K562 (cell line): ENCODE measurements at regions not wholly inside any gene's neighbourhood (a gene's known extent, or its start where the extent isn't known, plus 50 kb on each side); places are given as distances from the start of the nearest gene placed in this dataset.

ENCODE experiments used
- ATAC-seq: fragments of 200-7000 bp; cut with Tn5 transposase; 3 replicates; pipeline ENCODE4 v1.9.1; 2020; ENCODE audit warnings: moderate library complexity
- BruUV-seq: library from RNA; stranded (reverse); fragments of 400-500 nt; replicated peaks from 2 replicates; lab custom pipeline; 2021; lab: Mats Ljungman, UMichigan
- CTCF ChIA-PET: fragments of 300-600 bp; formaldehyde crosslinking; extraction: SDS; loops from one replicate; lab custom pipeline; 2021; ENCODE audit warnings: low intra/inter-chr PET ratio; lab: Yijun Ruan, JAX
- POLR2A ChIA-PET: fragments of 300-600, 350-650 bp; sonication (Branson Sonifier 250); formaldehyde crosslinking; extraction: SDS; loops from one replicate; lab custom pipeline; 2021; ENCODE audit warnings: antibody characterized with exemption, inconsistent platforms; lab: Yijun Ruan, JAX
- DNase-seq, 4 experiments: peaks; one replicate each; pipeline versions ENCODE4 v3.0.0 to v3.0.0-alpha.2; 2011 to 2018; ENCODE audit warnings: low spot score in 3 of 4, mixed read lengths in 3 of 4; ENCODE audit errors: extremely low read depth in 1 of 4
- FAIRE-seq: peaks from 2 replicates; lab custom pipeline; 2011; peaks lifted over from hg19 to GRCh38; lab: Jason Lieb, UNC
- H2AFZ ChIP-seq: 2 replicates; pipeline ENCODE4 v1.6.0; 2011; ENCODE audit warnings: low read depth, low read length, control low read depth, inconsistent platforms
- H3K27ac ChIP-seq: fragments of 200-600 bp; 3 replicates; pipeline ENCODE4 v1.8.0; 2011; ENCODE audit warnings: low read depth, mild to moderate bottlenecking, control low read depth, inconsistent platforms, low read length, moderate library complexity, mixed read lengths; ENCODE audit errors: extremely low read depth
- H3K27me3 ChIP-seq, 2 experiments: fragments of 300-600 bp in 1 of 2; 2 replicates in 1 of 2; 3 replicates in 1 of 2; pipeline versions ENCODE4 v1.6.0 to v1.8.0; 2011; ENCODE audit warnings: inconsistent platforms in 2 of 2, low read length in 2 of 2, mild to moderate bottlenecking in 1 of 2, mixed read lengths in 1 of 2, moderate library complexity in 1 of 2; ENCODE audit not compliant: control insufficient read depth in 2 of 2, insufficient read depth in 2 of 2
- H3K36me3 ChIP-seq: fragments of 300-600 bp; 3 replicates; pipeline ENCODE4 v1.8.0; 2011; ENCODE audit warnings: mild to moderate bottlenecking, low read length, inconsistent platforms; ENCODE audit not compliant: control insufficient read depth, insufficient read depth
- H3K4me1 ChIP-seq, 2 experiments: fragments of 200-600 bp in 1 of 2; replicated peaks in 1 of 2; 2 replicates in 1 of 2; 3 replicates in 1 of 2; pipeline versions ENCODE4 v1.5.1 to v1.8.0; 2011; ENCODE audit warnings: inconsistent platforms in 2 of 2, low read length in 2 of 2, mild to moderate bottlenecking in 1 of 2, mixed read lengths in 1 of 2, moderate library complexity in 1 of 2; ENCODE audit not compliant: control insufficient read depth in 2 of 2, insufficient read depth in 2 of 2
- H3K4me2 ChIP-seq: 2 replicates; pipeline ENCODE4 v1.6.1; 2011; ENCODE audit warnings: low read length, control low read depth, inconsistent platforms, mixed read lengths; ENCODE audit not compliant: insufficient read depth
- H3K4me3 ChIP-seq: fragments of 200-600 bp; sonication (generic), shearing (Covaris generic); 2 replicates; pipeline ENCODE4 v1.5.1; 2016; ENCODE audit warnings: control low read depth, inconsistent platforms
- H3K79me2 ChIP-seq: fragments of 200-600 bp; 3 replicates; pipeline ENCODE4 v1.8.0; 2011; ENCODE audit warnings: low read length, inconsistent platforms; ENCODE audit not compliant: control insufficient read depth, insufficient read depth
- H3K9ac ChIP-seq, 2 experiments: 2 replicates each; pipeline versions ENCODE4 v1.6.0 to v1.6.1; 2011; ENCODE audit warnings: low read depth in 2 of 2, low read length in 2 of 2, control low read depth in 1 of 2, inconsistent platforms in 1 of 2, mild to moderate bottlenecking in 1 of 2, mixed read lengths in 1 of 2; ENCODE audit not compliant: insufficient read depth in 1 of 2
- H3K9me1 ChIP-seq: one replicate; pipeline ENCODE4 v1.6.0; 2011; ENCODE audit warnings: inconsistent platforms, mild to moderate bottlenecking, low read length, moderate library complexity; ENCODE audit not compliant: control insufficient read depth, insufficient read depth
- H3K9me3 ChIP-seq: replicated peaks from 2 replicates; pipeline ENCODE4 v1.5.1; 2011; ENCODE audit warnings: low read depth, low read length, inconsistent platforms; ENCODE audit not compliant: control insufficient read depth, insufficient read depth
- H4K20me1 ChIP-seq: replicated peaks from 2 replicates; pipeline ENCODE4 v1.6.1; 2011; ENCODE audit warnings: low read length, inconsistent platforms, mixed read lengths; ENCODE audit not compliant: control insufficient read depth, insufficient read depth
- ARID2 ChIP-seq: fragments of 450-650 bp; IDR thresholded peaks from 2 replicates; pipeline ENCODE4 v1.6.1; 2017; ENCODE audit warnings: antibody characterized with exemption, mild to moderate bottlenecking
- CBX2 ChIP-seq: fragments of 200-600 bp; sonication (generic); IDR thresholded peaks from one replicate; pipeline ENCODE4 v1.6.1; 2012; ENCODE audit warnings: mild to moderate bottlenecking, low read length, inconsistent platforms; ENCODE audit not compliant: insufficient read depth, poor library complexity, severe bottlenecking
- HDGF ChIP-seq: fragments of 450-650 bp; IDR thresholded peaks from 2 replicates; pipeline ENCODE4 v1.6.1; 2016
- MCM3 ChIP-seq: fragments of 450-650 bp; IDR thresholded peaks from 2 replicates; pipeline ENCODE4 v1.6.1; 2016
- SRSF9 ChIP-seq: fragments of 200-400 bp; formaldehyde crosslinking; IDR thresholded peaks from 2 replicates; pipeline ENCODE4 v1.6.1; 2017; ENCODE audit warnings: low read depth, low read length, borderline replicate concordance
- TEAD2 ChIP-seq: fragments of 450-650 bp; IDR thresholded peaks from 2 replicates; pipeline ENCODE4 v1.6.1; 2016; ENCODE audit warnings: missing genetic modification characterization, control low read depth, missing compliant biosample characterization
- ZNF668 ChIP-seq: fragments of 250-450 bp; sonication (Bioruptor Pico); IDR thresholded peaks from 2 replicates; pipeline ENCODE4 v1.8.0; 2022; ENCODE audit warnings: mild to moderate bottlenecking, inconsistent platforms
- ZNF79 ChIP-seq: fragments of 250-450 bp; sonication (Bioruptor Pico); IDR thresholded peaks from 2 replicates; pipeline ENCODE4 v1.4.0; 2020; ENCODE audit warnings: low read depth, mild to moderate bottlenecking, moderate library complexity
- WGBS: fragments of 100-300 bp; shearing (Covaris generic); methylation state at CpG from one replicate; pipeline ENCODE4 v1.1.6; 2016; ENCODE audit warnings: low coverage, mixed read lengths; ENCODE audit not compliant: insufficient coverage; ENCODE audit errors: missing lambda C conversion rate; 5-methylcytosine and 5-hydroxymethylcytosine counted together
- in situ Hi-C: fragments of 300-500 bp; cut with MboI; formaldehyde crosslinking; loops from 4 replicates; pipeline ENCODE4 v1.15.0; 2018; ENCODE audit warnings: inconsistent platforms, mixed read lengths
- intact Hi-C: fragments of 100-400 bp; cut with micrococcal nuclease; formaldehyde crosslinking; loops from 2 replicates; pipeline ENCODE4 v1.14.2; 2022
- TF ChIP-seq, protein P1 (sequence below): fragments of 150-350 bp; IDR thresholded peaks from 2 replicates; pipeline ENCODE4 v1.6.1; 2014; ENCODE audit warnings: low read depth, mild to moderate bottlenecking, low read length, borderline replicate concordance
- TF ChIP-seq, protein P2 (sequence below): fragments of 250-450 bp; sonication (Bioruptor Pico); IDR thresholded peaks from 2 replicates; pipeline ENCODE4 v1.9.0; 2021; ENCODE audit warnings: mild to moderate bottlenecking, inconsistent platforms
- TF ChIP-seq, protein P3 (sequence below): IDR thresholded peaks from 2 replicates; pipeline ENCODE4 v1.6.1; 2012; ENCODE audit warnings: low read depth, low read length, improper control_type of control experiment, borderline replicate concordance

DNA sequence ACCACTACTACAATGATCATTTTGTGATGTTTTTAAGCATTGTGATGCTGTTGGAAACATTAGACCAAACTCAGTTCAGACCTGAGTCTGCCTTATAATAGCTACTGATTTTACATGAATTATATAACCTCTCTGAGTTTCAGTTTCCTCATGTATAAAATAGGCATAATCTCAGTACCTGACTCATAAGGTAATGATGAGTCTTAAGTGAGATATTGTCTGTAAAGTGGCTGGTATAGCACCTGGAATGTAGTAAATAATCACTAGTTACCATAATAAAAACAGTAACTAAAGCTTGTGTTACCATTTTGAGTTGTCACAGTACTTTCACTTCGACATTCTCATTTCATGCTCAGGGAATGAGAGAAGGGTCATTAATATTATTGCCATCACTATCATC is 381.5 kb upstream of the SALL1 start (continued):
- TF ChIP-seq, protein P1, sequence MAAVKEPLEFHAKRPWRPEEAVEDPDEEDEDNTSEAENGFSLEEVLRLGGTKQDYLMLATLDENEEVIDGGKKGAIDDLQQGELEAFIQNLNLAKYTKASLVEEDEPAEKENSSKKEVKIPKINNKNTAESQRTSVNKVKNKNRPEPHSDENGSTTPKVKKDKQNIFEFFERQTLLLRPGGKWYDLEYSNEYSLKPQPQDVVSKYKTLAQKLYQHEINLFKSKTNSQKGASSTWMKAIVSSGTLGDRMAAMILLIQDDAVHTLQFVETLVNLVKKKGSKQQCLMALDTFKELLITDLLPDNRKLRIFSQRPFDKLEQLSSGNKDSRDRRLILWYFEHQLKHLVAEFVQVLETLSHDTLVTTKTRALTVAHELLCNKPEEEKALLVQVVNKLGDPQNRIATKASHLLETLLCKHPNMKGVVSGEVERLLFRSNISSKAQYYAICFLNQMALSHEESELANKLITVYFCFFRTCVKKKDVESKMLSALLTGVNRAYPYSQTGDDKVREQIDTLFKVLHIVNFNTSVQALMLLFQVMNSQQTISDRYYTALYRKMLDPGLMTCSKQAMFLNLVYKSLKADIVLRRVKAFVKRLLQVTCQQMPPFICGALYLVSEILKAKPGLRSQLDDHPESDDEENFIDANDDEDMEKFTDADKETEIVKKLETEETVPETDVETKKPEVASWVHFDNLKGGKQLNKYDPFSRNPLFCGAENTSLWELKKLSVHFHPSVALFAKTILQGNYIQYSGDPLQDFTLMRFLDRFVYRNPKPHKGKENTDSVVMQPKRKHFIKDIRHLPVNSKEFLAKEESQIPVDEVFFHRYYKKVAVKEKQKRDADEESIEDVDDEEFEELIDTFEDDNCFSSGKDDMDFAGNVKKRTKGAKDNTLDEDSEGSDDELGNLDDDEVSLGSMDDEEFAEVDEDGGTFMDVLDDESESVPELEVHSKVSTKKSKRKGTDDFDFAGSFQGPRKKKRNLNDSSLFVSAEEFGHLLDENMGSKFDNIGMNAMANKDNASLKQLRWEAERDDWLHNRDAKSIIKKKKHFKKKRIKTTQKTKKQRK, result no peak
- TF ChIP-seq MCM3 (no peak), SRSF9 (no peak)
- TF ChIP-seq, protein P2, sequence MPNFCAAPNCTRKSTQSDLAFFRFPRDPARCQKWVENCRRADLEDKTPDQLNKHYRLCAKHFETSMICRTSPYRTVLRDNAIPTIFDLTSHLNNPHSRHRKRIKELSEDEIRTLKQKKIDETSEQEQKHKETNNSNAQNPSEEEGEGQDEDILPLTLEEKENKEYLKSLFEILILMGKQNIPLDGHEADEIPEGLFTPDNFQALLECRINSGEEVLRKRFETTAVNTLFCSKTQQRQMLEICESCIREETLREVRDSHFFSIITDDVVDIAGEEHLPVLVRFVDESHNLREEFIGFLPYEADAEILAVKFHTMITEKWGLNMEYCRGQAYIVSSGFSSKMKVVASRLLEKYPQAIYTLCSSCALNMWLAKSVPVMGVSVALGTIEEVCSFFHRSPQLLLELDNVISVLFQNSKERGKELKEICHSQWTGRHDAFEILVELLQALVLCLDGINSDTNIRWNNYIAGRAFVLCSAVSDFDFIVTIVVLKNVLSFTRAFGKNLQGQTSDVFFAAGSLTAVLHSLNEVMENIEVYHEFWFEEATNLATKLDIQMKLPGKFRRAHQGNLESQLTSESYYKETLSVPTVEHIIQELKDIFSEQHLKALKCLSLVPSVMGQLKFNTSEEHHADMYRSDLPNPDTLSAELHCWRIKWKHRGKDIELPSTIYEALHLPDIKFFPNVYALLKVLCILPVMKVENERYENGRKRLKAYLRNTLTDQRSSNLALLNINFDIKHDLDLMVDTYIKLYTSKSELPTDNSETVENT, result no peak

DNA sequence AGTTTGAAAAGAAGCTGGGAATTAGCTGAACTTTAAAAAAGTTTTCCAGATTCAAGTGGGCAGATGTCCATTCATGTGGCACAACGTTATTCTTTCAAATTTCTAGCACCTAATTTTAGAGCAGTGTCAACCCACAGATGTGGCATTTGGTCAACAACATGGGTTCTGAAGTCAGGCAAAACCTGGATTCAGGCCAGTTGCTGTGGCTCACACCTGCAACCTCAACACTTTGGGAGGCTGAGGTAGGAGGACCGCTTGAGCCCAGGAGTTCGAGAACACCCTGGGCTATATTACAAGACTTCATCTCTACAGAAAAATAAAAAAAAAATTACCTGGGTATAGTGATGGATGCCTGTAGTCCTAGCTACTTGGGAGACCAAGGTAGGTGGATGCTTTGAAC is 380.2 kb upstream of the SALL1 start:
- DNase-seq (no peak), ATAC-seq (no peak), FAIRE-seq (no peak)
- H3K36me3 ChIP-seq, result no peaks in the 10 kb centered on the region
- no peak overlapping the region for H3K4me3 ChIP-seq
- H3K79me2 ChIP-seq, result no peaks in the 10 kb centered on the region
- no peaks in the 10 kb centered on the region for H3K9me3 ChIP-seq
- no peak overlapping the region for H3K9ac ChIP-seq
- no peaks in the 10 kb centered on the region for H3K4me1 ChIP-seq
- ChIA-PET CTCF (no interaction called here), POLR2A (no interaction called here)
- H2AFZ ChIP-seq, result no peak overlapping the region
- H3K27me3 ChIP-seq, result no peaks in the 10 kb centered on the region
- H4K20me1 ChIP-seq, result no peaks in the 10 kb centered on the region
- H3K4me2 ChIP-seq, result no peak overlapping the region
- no peak overlapping the region for H3K27ac ChIP-seq
- no TSS peak for BruUV-seq
- no peaks in the 10 kb centered on the region for H3K9me1 ChIP-seq
- in situ Hi-C loops, result no loop called here
- intact Hi-C loops, result no loop called here
- WGBS, result 3% methylated on average over 3 of the region's 3 CpGs
- no peak for TF ChIP-seq HDGF
- TF ChIP-seq ZNF79 (CRISPR knock-in tag), result no peak
- TF ChIP-seq ARID2, result no peak
- TF ChIP-seq, protein P3, sequence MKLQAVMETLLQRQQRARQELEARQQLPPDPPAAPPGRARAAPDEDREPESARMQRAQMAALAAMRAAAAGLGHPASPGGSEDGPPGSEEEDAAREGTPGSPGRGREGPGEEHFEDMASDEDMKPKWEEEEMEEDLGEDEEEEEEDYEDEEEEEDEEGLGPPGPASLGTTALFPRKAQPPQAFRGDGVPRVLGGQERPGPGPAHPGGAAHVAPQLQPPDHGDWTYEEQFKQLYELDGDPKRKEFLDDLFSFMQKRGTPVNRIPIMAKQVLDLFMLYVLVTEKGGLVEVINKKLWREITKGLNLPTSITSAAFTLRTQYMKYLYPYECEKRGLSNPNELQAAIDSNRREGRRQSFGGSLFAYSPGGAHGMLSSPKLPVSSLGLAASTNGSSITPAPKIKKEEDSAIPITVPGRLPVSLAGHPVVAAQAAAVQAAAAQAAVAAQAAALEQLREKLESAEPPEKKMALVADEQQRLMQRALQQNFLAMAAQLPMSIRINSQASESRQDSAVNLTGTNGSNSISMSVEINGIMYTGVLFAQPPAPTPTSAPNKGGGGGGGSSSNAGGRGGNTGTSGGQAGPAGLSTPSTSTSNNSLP, result no peak
- no peak for TF ChIP-seq ZNF668 (CRISPR knock-in tag)
- no peak for TF ChIP-seq TEAD2 (tag)
- TF ChIP-seq, protein P1, result no peak
- TF ChIP-seq CBX2, result no peak
